Muscle of leg (tissue), 3 donors: ENCODE measurements at regions not wholly inside any gene's neighbourhood (a gene's known extent, or its start where the extent isn't known, plus 50 kb on each side); places are given as distances from the start of the nearest gene placed in this dataset.
"Not testable (repeated sequence)": the region's sequence is repeated elsewhere in the genome, so short reads cannot be mapped to it uniquely, and the experiment has no call there.

Experiments used
- DNase-seq: peaks from one replicate; pipeline ENCODE4 v3.0.0; 2013
- H3K27ac ChIP-seq: one replicate; pipeline ENCODE4 v1.5.1; 2013; ENCODE audit warnings: mild to moderate bottlenecking, low read length, control low read depth
- H3K27me3 ChIP-seq: one replicate; pipeline ENCODE4 v1.6.1; 2013; ENCODE audit warnings: low read length; ENCODE audit not compliant: control insufficient read depth, insufficient read depth
- H3K36me3 ChIP-seq: one replicate; pipeline ENCODE4 v1.6.1; 2013; ENCODE audit warnings: low read length; ENCODE audit not compliant: control insufficient read depth, insufficient read depth
- H3K4me1 ChIP-seq: one replicate; pipeline ENCODE4 v1.6.1; 2013; ENCODE audit warnings: low read length; ENCODE audit not compliant: control insufficient read depth, insufficient read depth
- H3K4me3 ChIP-seq: one replicate; pipeline ENCODE4 v1.5.1; 2013; ENCODE audit warnings: low read length, control low read depth
- H3K9me3 ChIP-seq: replicated peaks from 2 replicates; pipeline ENCODE4 v1.6.1; 2013; ENCODE audit warnings: low read depth, low read length; ENCODE audit not compliant: control insufficient read depth
- WGBS: methylation state at CpG from one replicate; pipeline ENCODE4 v1.1.5; 2013; ENCODE audit warnings: missing lambda C conversion rate; ENCODE audit not compliant: insufficient coverage; 5-methylcytosine and 5-hydroxymethylcytosine counted together

GRCh38 chr3:137542049-137542448 lies 222.1 kb upstream of the SOX14 start:
- no peak for DNase-seq
- no peaks in the 10 kb centered on the region for H3K36me3 ChIP-seq
- no peaks in the 10 kb centered on the region for H3K4me1 ChIP-seq
- H3K9me3 ChIP-seq, result peaks cover 10% of the 10 kb centered on the region
- H3K27ac ChIP-seq, result no peak overlapping the region
- no peaks in the 10 kb centered on the region for H3K27me3 ChIP-seq
- WGBS, result 88% methylated on average over 3 of the region's 3 CpGs
- H3K4me3 ChIP-seq, result no peak overlapping the region

GRCh38 chr3:137554242-137554641 lies 209.9 kb upstream of the SOX14 start:
- Histone ChIP-seq H3K27ac (no peak overlapping the region), H3K27me3 (no peaks in the 10 kb centered on the region), H3K4me3 (no peak overlapping the region), H3K4me1 (no peaks in the 10 kb centered on the region), H3K9me3 (no peaks in the 10 kb centered on the region), H3K36me3 (no peaks in the 10 kb centered on the region)
- WGBS, result no CpG with 5 or more reads among the region's 2 CpGs
- no peak for DNase-seq

DNA sequence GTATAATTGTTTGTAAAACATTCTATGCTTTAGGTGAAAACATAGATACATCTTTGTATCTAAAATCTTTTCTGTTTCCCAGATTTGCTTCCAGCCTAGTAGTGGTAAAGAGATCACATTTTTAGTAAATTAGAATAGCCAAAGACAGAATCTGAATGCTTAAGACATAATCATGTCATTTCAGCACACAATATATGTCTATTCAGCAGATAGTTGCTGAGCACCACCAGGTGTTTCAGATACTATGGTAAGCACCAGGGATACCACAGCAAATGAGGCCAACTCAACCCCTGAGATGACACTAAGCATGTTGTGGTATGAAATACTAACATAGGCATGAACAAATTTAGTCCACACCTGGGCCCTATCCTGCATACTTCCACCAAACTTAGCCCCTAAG lies 195.2 kb upstream of the SOX14 start:
- no peaks in the 10 kb centered on the region for H3K9me3 ChIP-seq
- no peak overlapping the region for H3K4me3 ChIP-seq
- no peak for DNase-seq
- no peaks in the 10 kb centered on the region for H3K36me3 ChIP-seq
- H3K27me3 ChIP-seq, result no peaks in the 10 kb centered on the region
- H3K4me1 ChIP-seq, result no peaks in the 10 kb centered on the region
- H3K27ac ChIP-seq, result no peak overlapping the region

DNA sequence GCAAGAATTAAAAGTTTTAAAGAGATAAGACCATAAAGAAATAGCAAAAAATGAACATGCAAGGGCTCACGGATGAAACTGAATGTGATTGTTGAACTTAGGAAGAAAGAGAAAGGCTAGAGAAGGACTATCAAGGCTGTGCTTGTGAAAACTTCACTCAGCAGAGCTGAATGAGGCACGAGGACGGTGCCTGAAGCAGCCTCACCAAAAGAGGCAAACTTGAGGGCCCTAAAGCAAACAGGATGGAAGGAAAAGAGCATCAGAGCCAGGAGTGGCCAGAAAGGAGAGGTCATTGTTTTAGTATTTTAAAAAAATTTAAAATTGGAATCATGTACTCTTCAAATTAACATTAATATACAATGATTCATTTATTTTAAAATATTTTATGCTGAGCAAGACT lies 191.2 kb upstream of the SOX14 start:
- Histone ChIP-seq H3K4me1 (no peaks in the 10 kb centered on the region), H3K4me3 (no peak overlapping the region), H3K9me3 (no peaks in the 10 kb centered on the region), H3K27ac (no peak overlapping the region), H3K36me3 (no peaks in the 10 kb centered on the region), H3K27me3 (no peaks in the 10 kb centered on the region)
- 62% methylated on average over 3 of the region's 3 CpGs for WGBS
- DNase-seq, result no peak

DNA sequence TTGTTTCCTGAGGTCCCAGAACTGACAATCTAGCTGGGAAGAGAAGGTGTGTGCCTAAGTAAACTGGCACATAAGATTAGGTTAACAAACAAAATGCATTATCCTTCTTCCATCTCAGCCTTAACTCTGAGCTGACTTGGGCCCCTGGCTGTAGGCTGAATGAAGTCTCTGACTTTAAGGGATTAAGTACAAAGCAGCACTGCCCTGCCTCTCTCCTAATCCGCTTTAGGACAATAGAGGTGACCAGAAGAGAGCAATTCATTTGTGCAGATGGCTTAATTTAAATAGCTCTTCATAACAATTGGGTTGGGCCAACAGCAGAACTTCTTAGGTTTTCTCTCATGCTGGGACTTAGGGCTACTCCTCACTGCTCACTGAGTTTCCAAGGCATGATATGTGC lies 181.6 kb upstream of the SOX14 start:
- H3K4me1 ChIP-seq, result no peaks in the 10 kb centered on the region
- WGBS, result no CpG with 5 or more reads among the region's 1 CpG
- H3K27me3 ChIP-seq, result no peaks in the 10 kb centered on the region
- no peaks in the 10 kb centered on the region for H3K9me3 ChIP-seq
- H3K27ac ChIP-seq, result no peak overlapping the region
- H3K4me3 ChIP-seq, result no peak overlapping the region
- DNase-seq, result no peak
- no peaks in the 10 kb centered on the region for H3K36me3 ChIP-seq

GRCh38 chr3:137583256-137583655 lies 180.9 kb upstream of the SOX14 start:
- Histone ChIP-seq H3K4me3 (no peak overlapping the region), H3K4me1 (no peaks in the 10 kb centered on the region), H3K27me3 (no peaks in the 10 kb centered on the region), H3K9me3 (no peaks in the 10 kb centered on the region), H3K36me3 (no peaks in the 10 kb centered on the region), H3K27ac (no peak overlapping the region)
- DNase-seq, result no peak
- no CpG with 5 or more reads among the region's 2 CpGs for WGBS

GRCh38 chr3:137588871-137589270 lies 175.2 kb upstream of the SOX14 start:
- Histone ChIP-seq H3K4me1 (no peaks in the 10 kb centered on the region), H3K27ac (no peak overlapping the region), H3K27me3 (no peaks in the 10 kb centered on the region), H3K36me3 (no peaks in the 10 kb centered on the region), H3K9me3 (no peaks in the 10 kb centered on the region), H3K4me3 (no peak overlapping the region)
- DNase-seq, result no peak
- 85% methylated on average over 5 of the region's 6 CpGs for WGBS

- no CpG with 5 or more reads among the region's 4 CpGs for WGBS
- H3K27ac ChIP-seq, DNase-seq, H3K27me3 ChIP-seq, H3K36me3 ChIP-seq, H3K4me3 ChIP-seq, H3K4me1 ChIP-seq, H3K9me3 ChIP-seq: not testable (repeated sequence)
Observed at GRCh38 chr3:137595415-137595814, 168.7 kb upstream of the SOX14 start.

DNA sequence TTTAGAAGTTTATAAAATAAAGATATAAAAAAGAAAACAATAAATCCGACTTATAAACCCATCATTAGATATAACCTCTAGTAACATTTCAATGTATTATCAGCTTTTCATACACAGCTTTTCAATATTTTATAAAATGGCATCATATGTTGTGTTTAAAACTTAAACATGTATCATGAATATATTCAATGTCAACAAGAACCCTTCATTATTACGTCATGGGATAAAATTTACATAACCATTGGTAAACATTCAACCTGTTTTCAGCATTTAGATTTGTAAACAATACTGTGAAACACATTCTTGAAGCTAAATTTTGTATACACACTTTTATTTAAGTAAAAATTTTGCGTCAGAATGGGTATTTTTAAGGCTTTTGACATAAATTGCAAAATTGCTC lies 153.4 kb upstream of the SOX14 start:
- no peaks in the 10 kb centered on the region for H3K9me3 ChIP-seq
- H3K27me3 ChIP-seq, result no peaks in the 10 kb centered on the region
- WGBS, result no CpG with 5 or more reads among the region's 3 CpGs

DNA sequence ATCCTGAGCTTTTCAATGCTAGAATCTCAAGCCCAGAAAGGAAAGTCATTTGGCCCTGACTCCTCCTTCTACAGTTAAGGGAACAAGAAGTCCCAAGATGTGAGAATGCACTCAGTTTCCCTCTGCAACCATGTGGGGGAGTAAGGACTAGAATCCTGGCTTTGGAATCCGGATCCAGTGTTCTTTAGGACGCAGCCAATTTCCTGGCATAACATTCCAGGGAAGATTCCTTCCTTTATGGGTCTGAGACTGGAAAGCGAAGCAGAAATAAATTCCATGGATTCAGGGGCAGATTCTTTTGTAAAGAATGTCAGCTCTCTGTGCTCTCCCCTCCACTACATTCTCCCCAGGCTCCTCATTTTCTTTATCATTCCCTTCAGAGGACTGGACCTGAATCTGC lies 151.8 kb upstream of the SOX14 start:
- peak; percentile 76 for DNase-seq
- no peaks in the 10 kb centered on the region for H3K4me1 ChIP-seq
- H3K27me3 ChIP-seq, result no peaks in the 10 kb centered on the region
- no peak overlapping the region for H3K27ac ChIP-seq
- no CpG with 5 or more reads among the region's 3 CpGs for WGBS
- H3K36me3 ChIP-seq, result no peaks in the 10 kb centered on the region
- H3K9me3 ChIP-seq, result no peaks in the 10 kb centered on the region
- H3K4me3 ChIP-seq, result no peak overlapping the region

More for the DNA sequence above, 153.4 kb upstream of the SOX14 start:
- Histone ChIP-seq H3K4me3 (no peak overlapping the region), H3K4me1 (no peaks in the 10 kb centered on the region), H3K27ac (no peak overlapping the region), H3K36me3 (no peaks in the 10 kb centered on the region)
- DNase-seq, result no peak

- Histone ChIP-seq H3K4me1 (no peaks in the 10 kb centered on the region), H3K4me3 (no peak overlapping the region), H3K9me3 (no peaks in the 10 kb centered on the region), H3K36me3 (no peaks in the 10 kb centered on the region), H3K27ac (no peak overlapping the region), H3K27me3 (no peaks in the 10 kb centered on the region)
- DNase-seq, result no peak
- 50% methylated on average over 1 of the region's 10 CpGs for WGBS
Observed at GRCh38 chr3:137615659-137616418, 148.3 kb upstream of the SOX14 start.
